Upper lobe of right lung (tissue), 1 donor: ENCODE measurements at regions not wholly inside any gene's neighbourhood (a gene's known extent, or its start where the extent isn't known, plus 50 kb on each side); places are given as distances from the start of the nearest gene placed in this dataset.
A peak's percentile ranks its signal among the peaks of the same experiment; 100 is the strongest.

ENCODE experiments used
- ATAC-seq: fragments of 200-7000 bp; cut with Tn5 transposase; one replicate; pipeline ENCODE4 v1.9.1; 2020; ENCODE audit warnings: mild to moderate bottlenecking, moderate library complexity
- DNase-seq: peaks from one replicate; pipeline ENCODE4 v3.0.0-alpha.2; 2020
- H3K27ac ChIP-seq: fragments of 200-600 bp; one replicate; pipeline ENCODE4 v1.8.0; 2022
- H3K27me3 ChIP-seq: fragments of 200-600 bp; one replicate; pipeline ENCODE4 v1.8.0; 2022; ENCODE audit warnings: mild to moderate bottlenecking
- H3K36me3 ChIP-seq: fragments of 200-600 bp; one replicate; pipeline ENCODE4 v1.8.0; 2022
- H3K4me1 ChIP-seq: fragments of 200-600 bp; one replicate; pipeline ENCODE4 v1.8.0; 2022
- H3K4me3 ChIP-seq: fragments of 200-600 bp; one replicate; pipeline ENCODE4 v1.8.0; 2022; ENCODE audit warnings: mild to moderate bottlenecking
- H3K9me3 ChIP-seq: fragments of 200-600 bp; one replicate; pipeline ENCODE4 v1.8.0; 2022
- CTCF ChIP-seq: fragments of 200-600 bp; IDR thresholded peaks from one replicate; pipeline ENCODE4 v1.8.0; 2022; ENCODE audit warnings: antibody characterized with exemption
- intact Hi-C: fragments of 100-400 bp; cut with DNase I; formaldehyde crosslinking; loops from one replicate; pipeline ENCODE4 v1.11.0; 2022
- donor health status: DM: no; HTN: yes; CAD: no; lungs with severe emphysema.

GRCh38 chr1:82565546-82565945 lies 764.8 kb downstream of the ADGRL2 start:
- Histone ChIP-seq H3K36me3 (no peaks in the 10 kb centered on the region), H3K9me3 (no peaks in the 10 kb centered on the region), H3K4me3 (no peak overlapping the region), H3K4me1 (peaks cover 8% of the 10 kb centered on the region), H3K27me3 (no peaks in the 10 kb centered on the region), H3K27ac (no peak overlapping the region)
- TF ChIP-seq CTCF, result no peak
- intact Hi-C loops, result no loop called here
- ATAC-seq, result no peak
- DNase-seq, result no peak

GRCh38 chr1:82565146-82565545 lies 764.4 kb downstream of the ADGRL2 start:
- Histone ChIP-seq H3K36me3 (no peaks in the 10 kb centered on the region), H3K4me3 (no peak overlapping the region), H3K27ac (no peak overlapping the region), H3K4me1 (peaks cover 8% of the 10 kb centered on the region), H3K27me3 (no peaks in the 10 kb centered on the region), H3K9me3 (no peaks in the 10 kb centered on the region)
- DNase-seq (no peak), ATAC-seq (no peak)
- intact Hi-C loops, result no loop called here
- TF ChIP-seq CTCF, result peak; percentile 11

GRCh38 chr1:82564333-82564732 lies 763.6 kb downstream of the ADGRL2 start:
- Histone ChIP-seq H3K4me1 (peaks cover 8% of the 10 kb centered on the region), H3K27me3 (no peaks in the 10 kb centered on the region), H3K4me3 (no peak overlapping the region), H3K27ac (no peak overlapping the region), H3K36me3 (no peaks in the 10 kb centered on the region), H3K9me3 (no peaks in the 10 kb centered on the region)
- no peak for TF ChIP-seq CTCF
- ATAC-seq (no peak), DNase-seq (no peak)
- intact Hi-C loops, result no loop called here

- H3K9me3 ChIP-seq, result no peaks in the 10 kb centered on the region
- intact Hi-C loops, result no loop called here
- no peak overlapping the region for H3K27ac ChIP-seq
- TF ChIP-seq CTCF, result no peak
- no peaks in the 10 kb centered on the region for H3K36me3 ChIP-seq
- ATAC-seq (no peak), DNase-seq (no peak)
- peaks cover 8% of the 10 kb centered on the region for H3K4me1 ChIP-seq
- H3K27me3 ChIP-seq, result no peaks in the 10 kb centered on the region
- no peak overlapping the region for H3K4me3 ChIP-seq
Observed at GRCh38 chr1:82562448-82562847, 761.7 kb downstream of the ADGRL2 start.

- Histone ChIP-seq H3K9me3 (no peaks in the 10 kb centered on the region), H3K4me1 (peaks cover 7% of the 10 kb centered on the region), H3K4me3 (no peak overlapping the region), H3K36me3 (no peaks in the 10 kb centered on the region), H3K27me3 (no peaks in the 10 kb centered on the region), H3K27ac (no peak overlapping the region)
- intact Hi-C loops, result no loop called here
- no peak for ATAC-seq
- DNase-seq, result no peak
- TF ChIP-seq CTCF, result no peak
Observed at GRCh38 chr1:82560566-82560965, 759.8 kb downstream of the ADGRL2 start.

- DNase-seq (no peak), ATAC-seq (no peak)
- Histone ChIP-seq H3K9me3 (no peaks in the 10 kb centered on the region), H3K4me3 (no peak overlapping the region), H3K36me3 (no peaks in the 10 kb centered on the region), H3K27ac (no peak overlapping the region), H3K27me3 (no peaks in the 10 kb centered on the region), H3K4me1 (no peaks in the 10 kb centered on the region)
- intact Hi-C loops, result no loop called here
- TF ChIP-seq CTCF, result no peak
Observed at GRCh38 chr1:82555501-82555900, 754.8 kb downstream of the ADGRL2 start.
